ENCODE measurements at regions not wholly inside any gene's neighbourhood (a gene's known extent, or its start where the extent isn't known, plus 50 kb on each side); places are given as distances from the start of the nearest gene placed in this dataset.
"Not testable (repeated sequence)": the region's sequence is repeated elsewhere in the genome, so short reads cannot be mapped to it uniquely, and the experiment has no call there.

DNA sequence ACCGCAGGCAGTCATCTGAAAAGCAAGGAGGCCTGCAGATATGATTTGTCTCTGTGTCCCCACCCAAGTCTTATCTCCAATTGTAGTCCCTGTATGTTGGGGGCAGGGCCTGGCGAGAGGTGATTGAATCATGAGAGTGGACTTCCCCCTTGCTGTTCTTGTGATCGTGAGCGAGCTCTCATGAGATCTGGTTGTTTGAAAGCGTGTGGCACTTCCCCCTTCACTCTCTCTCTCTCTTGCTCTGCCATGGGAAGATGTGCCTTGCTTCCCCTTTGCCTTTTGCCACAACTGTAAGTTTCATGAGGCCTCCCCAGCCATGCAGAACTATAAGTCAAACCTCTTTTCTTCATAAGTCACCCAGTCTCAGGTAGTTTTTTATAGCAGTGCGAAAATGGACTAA, 83.3 kb downstream of the TMCO5A start:
- no peak for DNase-seq
- Histone ChIP-seq H2BK5ac (ENCODE audit: low read length) (no peak overlapping the region), H3K79me1 (ENCODE audit: low read length) (no peaks in the 10 kb centered on the region), H3K23ac (ENCODE audit: low read length) (no peak overlapping the region), H2BK120ac (ENCODE audit: low read depth, low read length) (no peak overlapping the region), H3K56ac (ENCODE audit: low read length) (no peak overlapping the region), H2BK15ac (replicated peaks; ENCODE audit: low read depth) (no peak overlapping the region), H3K4me3 (ENCODE audit: low read length) (no peak overlapping the region), H3K4me2 (ENCODE audit: low read length) (no peak overlapping the region), H3K36me3 (ENCODE audit: control insufficient read depth, insufficient read depth, low read length) (no peaks in the 10 kb centered on the region), H3K79me2 (ENCODE audit: control insufficient read depth, insufficient read depth, low read length) (no peaks in the 10 kb centered on the region), H4K5ac (ENCODE audit: low read length) (no peak overlapping the region), H3K18ac (ENCODE audit: low read length) (no peak overlapping the region), H4K8ac (ENCODE audit: low read depth, low read length) (no peak overlapping the region), H3K9ac (ENCODE audit: low read length) (no peak overlapping the region), H2AK5ac (ENCODE audit: low read length) (no peak overlapping the region), H3K27me3 (ENCODE audit: insufficient read depth, low read length, poor library complexity) (no peaks in the 10 kb centered on the region), H3K27ac (ENCODE audit: low read depth, low read length) (no peak overlapping the region), H3K4me1 (ENCODE audit: control insufficient read depth, low read depth, low read length) (peaks cover 2% of the 10 kb centered on the region), H3K4ac (ENCODE audit: low read depth, low read length) (no peak overlapping the region)
- WGBS (ENCODE audit: extremely low coverage, insufficient coverage, low lambda C conversion rate) = no CpG with 5 or more reads among the region's 6 CpGs

DNA sequence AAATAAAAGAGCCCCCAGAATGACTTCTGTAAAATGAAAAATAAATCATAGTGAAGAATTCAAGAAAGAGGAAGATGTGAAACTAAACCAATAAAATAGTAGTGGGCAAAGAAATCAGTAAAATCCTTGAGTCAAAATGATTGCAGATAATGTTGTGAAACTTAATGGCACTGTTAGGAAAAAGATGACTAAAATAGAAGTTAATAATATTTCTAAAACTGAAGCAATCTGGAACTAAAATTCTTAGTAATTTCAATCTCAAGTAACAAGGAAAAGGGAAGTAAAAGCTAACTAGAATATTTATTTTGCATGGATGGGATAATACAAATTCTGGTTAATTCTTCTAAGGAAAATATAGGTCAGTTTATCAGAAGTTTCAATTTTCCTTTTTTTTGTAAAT, 84.6 kb downstream of the TMCO5A start:
- no peak overlapping the region for H4K5ac ChIP-seq (ENCODE audit: low read length)
- no peak overlapping the region for H3K56ac ChIP-seq (ENCODE audit: low read length)
- H3K18ac ChIP-seq (ENCODE audit: low read length) = no peak overlapping the region
- H3K4ac ChIP-seq (ENCODE audit: low read depth, low read length) = no peak overlapping the region
- H3K23ac ChIP-seq (ENCODE audit: low read length) = no peak overlapping the region
- H2BK5ac ChIP-seq (ENCODE audit: low read length) = no peak overlapping the region
- no peak overlapping the region for H3K9ac ChIP-seq (ENCODE audit: low read length)
- no peaks in the 10 kb centered on the region for H3K27me3 ChIP-seq (ENCODE audit: insufficient read depth, low read length, poor library complexity)
- no peaks in the 10 kb centered on the region for H3K79me2 ChIP-seq (ENCODE audit: control insufficient read depth, insufficient read depth, low read length)
- no peak overlapping the region for H3K4me2 ChIP-seq (ENCODE audit: low read length)
- H3K27ac ChIP-seq (ENCODE audit: low read depth, low read length) = no peak overlapping the region
- H3K36me3 ChIP-seq (ENCODE audit: control insufficient read depth, insufficient read depth, low read length) = no peaks in the 10 kb centered on the region
- H3K4me1 ChIP-seq (ENCODE audit: control insufficient read depth, low read depth, low read length) = no peaks in the 10 kb centered on the region
- no peak overlapping the region for H3K4me3 ChIP-seq (ENCODE audit: low read length)
- no peak overlapping the region for H2AK5ac ChIP-seq (ENCODE audit: low read length)
- no peak overlapping the region for H2BK15ac ChIP-seq (replicated peaks; ENCODE audit: low read depth)
- DNase-seq = no peak
- no peak overlapping the region for H4K8ac ChIP-seq (ENCODE audit: low read depth, low read length)
- no peak overlapping the region for H2BK120ac ChIP-seq (ENCODE audit: low read depth, low read length)
- no peaks in the 10 kb centered on the region for H3K79me1 ChIP-seq (ENCODE audit: low read length)

DNA sequence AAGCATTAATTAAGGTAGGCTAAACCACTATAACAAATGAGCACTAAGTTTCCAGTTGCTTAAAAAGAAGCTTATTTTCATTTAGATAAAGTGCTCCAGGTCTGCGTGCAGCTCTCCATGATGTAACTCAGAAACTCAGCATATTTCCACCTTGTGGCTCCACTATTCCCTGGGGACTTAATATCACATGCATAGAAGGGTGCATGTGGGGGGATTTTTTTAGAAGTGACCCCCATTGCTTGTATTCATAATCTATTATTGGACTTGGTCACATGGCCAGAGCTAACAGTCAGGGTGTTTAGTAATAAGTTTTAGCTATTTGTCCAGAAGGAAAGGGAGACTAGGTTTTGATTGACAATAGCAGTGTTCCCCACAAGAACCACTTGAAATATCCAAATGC, 86.8 kb downstream of the TMCO5A start:
- H3K9ac ChIP-seq (ENCODE audit: low read length) = no peak overlapping the region
- no peak overlapping the region for H3K27ac ChIP-seq (ENCODE audit: low read depth, low read length)
- H3K4me3 ChIP-seq (ENCODE audit: low read length) = no peak overlapping the region
- no peak overlapping the region for H3K56ac ChIP-seq (ENCODE audit: low read length)
- no peak overlapping the region for H2BK15ac ChIP-seq (replicated peaks; ENCODE audit: low read depth)
- H3K4me1 ChIP-seq (ENCODE audit: control insufficient read depth, low read depth, low read length) = no peaks in the 10 kb centered on the region
- H3K18ac ChIP-seq (ENCODE audit: low read length) = no peak overlapping the region
- no peaks in the 10 kb centered on the region for H3K79me1 ChIP-seq (ENCODE audit: low read length)
- no peak overlapping the region for H2AK5ac ChIP-seq (ENCODE audit: low read length)
- no peak overlapping the region for H2BK5ac ChIP-seq (ENCODE audit: low read length)
- H4K5ac ChIP-seq (ENCODE audit: low read length) = no peak overlapping the region
- H4K8ac ChIP-seq (ENCODE audit: low read depth, low read length) = no peak overlapping the region
- no peak for DNase-seq
- H3K4me2 ChIP-seq (ENCODE audit: low read length) = no peak overlapping the region
- H3K79me2 ChIP-seq (ENCODE audit: control insufficient read depth, insufficient read depth, low read length) = no peaks in the 10 kb centered on the region
- H3K27me3 ChIP-seq (ENCODE audit: insufficient read depth, low read length, poor library complexity) = no peaks in the 10 kb centered on the region
- no peak overlapping the region for H2BK120ac ChIP-seq (ENCODE audit: low read depth, low read length)
- H3K23ac ChIP-seq (ENCODE audit: low read length) = no peak overlapping the region
- H3K4ac ChIP-seq (ENCODE audit: low read depth, low read length) = no peak overlapping the region
- WGBS (ENCODE audit: extremely low coverage, insufficient coverage, low lambda C conversion rate) = no CpG with 5 or more reads among the region's 1 CpG
- H3K36me3 ChIP-seq (ENCODE audit: control insufficient read depth, insufficient read depth, low read length) = no peaks in the 10 kb centered on the region

DNA sequence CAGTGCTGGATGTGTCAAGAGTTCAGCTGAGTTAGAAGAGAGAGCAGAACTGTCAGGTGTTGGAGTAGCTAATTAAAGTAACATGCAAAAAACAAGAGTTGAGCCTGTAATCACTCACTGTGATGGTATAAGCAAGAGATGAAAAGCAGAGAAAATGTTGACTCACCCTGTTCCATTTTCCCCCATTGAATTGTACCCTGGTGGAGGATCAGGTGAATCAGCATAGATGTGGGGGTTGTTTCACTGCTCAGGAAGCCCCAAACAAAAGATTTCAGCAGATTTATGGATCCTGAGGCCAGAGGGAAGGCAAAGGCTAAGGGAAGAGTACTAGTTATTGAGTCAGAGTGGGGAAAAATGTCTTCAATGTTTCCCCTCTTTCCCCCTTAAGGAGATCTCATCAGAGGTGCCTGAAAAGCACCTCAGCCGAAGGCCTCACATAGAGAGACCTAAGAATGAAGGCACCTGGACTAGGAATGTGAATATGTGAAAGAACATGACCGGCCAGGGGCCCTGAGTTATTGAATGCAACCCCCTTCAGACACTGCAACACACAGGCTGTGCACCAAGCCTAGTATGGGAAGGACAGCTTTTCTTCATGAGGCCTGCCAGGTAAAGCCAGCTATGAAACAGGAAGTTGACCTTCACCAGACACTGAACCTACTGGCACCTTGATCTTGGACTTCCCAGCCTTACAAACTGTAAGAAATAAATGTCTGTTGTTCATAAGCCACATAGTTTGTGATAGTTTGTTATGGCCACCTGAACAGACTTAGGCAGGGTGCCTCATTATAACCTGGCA, 90.1 kb downstream of the TMCO5A start:
- Histone ChIP-seq H3K23ac (ENCODE audit: low read length) (no peak overlapping the region), H3K56ac (ENCODE audit: low read length) (no peak overlapping the region), H3K4me3 (ENCODE audit: low read length) (no peak overlapping the region), H4K8ac (ENCODE audit: low read depth, low read length) (no peak overlapping the region), H3K4me2 (ENCODE audit: low read length) (no peak overlapping the region), H4K5ac (ENCODE audit: low read length) (no peak overlapping the region), H3K79me2 (ENCODE audit: control insufficient read depth, insufficient read depth, low read length) (no peaks in the 10 kb centered on the region), H2BK5ac (ENCODE audit: low read length) (no peak overlapping the region), H2BK15ac (replicated peaks; ENCODE audit: low read depth) (no peak overlapping the region), H3K27me3 (ENCODE audit: insufficient read depth, low read length, poor library complexity) (no peaks in the 10 kb centered on the region), H3K36me3 (ENCODE audit: control insufficient read depth, insufficient read depth, low read length) (no peaks in the 10 kb centered on the region), H3K27ac (ENCODE audit: low read depth, low read length) (no peak overlapping the region), H3K79me1 (ENCODE audit: low read length) (no peaks in the 10 kb centered on the region), H2BK120ac (ENCODE audit: low read depth, low read length) (no peak overlapping the region), H3K4ac (ENCODE audit: low read depth, low read length) (no peak overlapping the region), H3K4me1 (ENCODE audit: control insufficient read depth, low read depth, low read length) (no peaks in the 10 kb centered on the region), H3K9ac (ENCODE audit: low read length) (no peak overlapping the region), H3K18ac (ENCODE audit: low read length) (no peak overlapping the region), H2AK5ac (ENCODE audit: low read length) (no peak overlapping the region)
- no CpG with 5 or more reads among the region's 2 CpGs for WGBS (ENCODE audit: extremely low coverage, insufficient coverage, low lambda C conversion rate)
- no peak for DNase-seq

DNA sequence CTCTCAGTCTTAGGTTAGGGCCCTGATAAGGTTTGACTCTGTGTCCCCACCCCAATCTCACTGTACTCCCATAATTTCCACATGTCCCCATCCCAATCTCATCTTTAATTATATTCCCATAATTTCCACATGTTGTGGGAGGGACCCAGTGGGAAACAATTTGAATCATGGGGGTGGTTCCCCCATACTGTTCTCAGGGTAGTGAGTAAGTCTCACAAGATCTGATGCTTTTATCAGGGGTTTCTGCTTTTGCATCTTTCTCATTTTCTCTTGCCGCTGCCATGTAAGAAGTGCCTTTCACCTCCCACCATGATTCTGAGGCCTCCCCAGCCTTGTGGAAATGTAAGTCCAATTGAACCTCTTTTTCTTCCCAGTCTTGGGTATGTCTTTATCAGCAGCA, 91.2 kb downstream of the TMCO5A start:
- H2BK5ac ChIP-seq (ENCODE audit: low read length); H3K4me2 ChIP-seq (ENCODE audit: low read length); H3K79me1 ChIP-seq (ENCODE audit: low read length); H3K27ac ChIP-seq (ENCODE audit: low read depth, low read length); H3K4me3 ChIP-seq (ENCODE audit: low read length); H3K56ac ChIP-seq (ENCODE audit: low read length); H4K8ac ChIP-seq (ENCODE audit: low read depth, low read length); H3K79me2 ChIP-seq (ENCODE audit: control insufficient read depth, insufficient read depth, low read length); H2BK15ac ChIP-seq (replicated peaks; ENCODE audit: low read depth); H4K5ac ChIP-seq (ENCODE audit: low read length); H3K4me1 ChIP-seq (ENCODE audit: control insufficient read depth, low read depth, low read length); H3K27me3 ChIP-seq (ENCODE audit: insufficient read depth, low read length, poor library complexity); H3K36me3 ChIP-seq (ENCODE audit: control insufficient read depth, insufficient read depth, low read length); DNase-seq; H3K18ac ChIP-seq (ENCODE audit: low read length); H3K23ac ChIP-seq (ENCODE audit: low read length); H3K4ac ChIP-seq (ENCODE audit: low read depth, low read length); H2BK120ac ChIP-seq (ENCODE audit: low read depth, low read length); H2AK5ac ChIP-seq (ENCODE audit: low read length); H3K9ac ChIP-seq (ENCODE audit: low read length): not testable (repeated sequence)
- no CpG with 5 or more reads among the region's 1 CpG for WGBS (ENCODE audit: extremely low coverage, insufficient coverage, low lambda C conversion rate)

GRCh38 chr15:38028869-38029268, 94.4 kb downstream of the TMCO5A start:
- H2BK5ac ChIP-seq (ENCODE audit: low read length) = no peak overlapping the region
- no peak overlapping the region for H3K4me2 ChIP-seq (ENCODE audit: low read length)
- H3K4me3 ChIP-seq (ENCODE audit: low read length) = no peak overlapping the region
- H2BK120ac ChIP-seq (ENCODE audit: low read depth, low read length) = no peak overlapping the region
- no peak overlapping the region for H2AK5ac ChIP-seq (ENCODE audit: low read length)
- H3K9ac ChIP-seq (ENCODE audit: low read length) = no peak overlapping the region
- no peak overlapping the region for H3K18ac ChIP-seq (ENCODE audit: low read length)
- H4K8ac ChIP-seq (ENCODE audit: low read depth, low read length) = no peak overlapping the region
- H3K4me1 ChIP-seq (ENCODE audit: control insufficient read depth, low read depth, low read length) = no peaks in the 10 kb centered on the region
- no peaks in the 10 kb centered on the region for H3K79me1 ChIP-seq (ENCODE audit: low read length)
- H2BK15ac ChIP-seq (replicated peaks; ENCODE audit: low read depth) = no peak overlapping the region
- no peaks in the 10 kb centered on the region for H3K27me3 ChIP-seq (ENCODE audit: insufficient read depth, low read length, poor library complexity)
- no peak overlapping the region for H3K56ac ChIP-seq (ENCODE audit: low read length)
- no CpG with 5 or more reads among the region's 2 CpGs for WGBS (ENCODE audit: extremely low coverage, insufficient coverage, low lambda C conversion rate)
- no peak for DNase-seq
- H3K23ac ChIP-seq (ENCODE audit: low read length) = no peak overlapping the region
- no peaks in the 10 kb centered on the region for H3K79me2 ChIP-seq (ENCODE audit: control insufficient read depth, insufficient read depth, low read length)
- H3K4ac ChIP-seq (ENCODE audit: low read depth, low read length) = no peak overlapping the region
- no peak overlapping the region for H4K5ac ChIP-seq (ENCODE audit: low read length)
- no peaks in the 10 kb centered on the region for H3K36me3 ChIP-seq (ENCODE audit: control insufficient read depth, insufficient read depth, low read length)
- H3K27ac ChIP-seq (ENCODE audit: low read depth, low read length) = no peak overlapping the region

Measured in mesendoderm (in vitro differentiated cells).